Body of pancreas (tissue), 4 donors: ENCODE measurements at regions not wholly inside any gene's neighbourhood (a gene's known extent, or its start where the extent isn't known, plus 50 kb on each side); places are given as distances from the start of the nearest gene placed in this dataset.

ENCODE experiments used
- ATAC-seq: fragments of 150-250 bp; one replicate; pipeline ENCODE4 v1.9.1; 2016
- DNase-seq, 4 donors: peaks; one replicate each; pipeline ENCODE4 v3.0.0-alpha.2; 2019
- H3K27ac ChIP-seq, 4 donors: fragments of 200-600 bp; sonication (generic); 1 replicate in 3 of 4; 2 replicates in 1 of 4; pipeline versions ENCODE4 v1.5.1 to v1.6.1; 2016 to 2019; ENCODE audit warnings: mild to moderate bottlenecking in 1 of 4, mixed read lengths in 1 of 4, moderate library complexity in 1 of 4
- H3K27me3 ChIP-seq, 2 donors: fragments of 200-600 bp; sonication (generic); one replicate each; pipeline ENCODE4 v1.6.0; 2016; ENCODE audit warnings: mild to moderate bottlenecking in 1 of 2
- H3K36me3 ChIP-seq, 2 donors: fragments of 200-600 bp; sonication (generic); replicated peaks in 1 of 2; 2 replicates each; pipeline ENCODE4 v1.5.1; 2016; ENCODE audit warnings: low read depth in 2 of 2; ENCODE audit not compliant: insufficient read depth in 1 of 2
- H3K4me1 ChIP-seq: fragments of 200-600 bp; sonication (generic); one replicate; pipeline ENCODE4 v1.6.0; 2016
- H3K4me3 ChIP-seq, 2 donors: fragments of 200-600 bp; sonication (generic); 1 replicate in 1 of 2; 2 replicates in 1 of 2; pipeline ENCODE4 v1.5.1; 2016 to 2019
- H3K9me3 ChIP-seq, 3 donors: fragments of 200-600 bp; sonication (generic); 1 replicate in 2 of 3; 2 replicates in 1 of 3; pipeline ENCODE4 v1.5.1; 2016
- POLR2A ChIP-seq, 3 donors: fragments of 450-650 bp; IDR thresholded peaks; one replicate each; pipeline ENCODE4 v1.6.1; 2016; ENCODE audit warnings: antibody characterized with exemption in 3 of 3, mild to moderate bottlenecking in 2 of 3
- WGBS, 2 donors: methylation state at CpG; one replicate each; pipeline ENCODE4 v1.1.5; 2017; 5-methylcytosine and 5-hydroxymethylcytosine counted together
- intact Hi-C: fragments of 100-400 bp; cut with DNase I; formaldehyde crosslinking; loops from one replicate; pipeline ENCODE4 v1.15.1; 2023
- TF ChIP-seq, protein P1 (sequence below), 7 experiments: fragments of 450-650 bp in 4 of 7; fragments of 200-600 bp in 3 of 7; sonication (generic) in 3 of 7; IDR thresholded peaks; one replicate each; pipeline ENCODE4 v1.5.1; 2016 to 2019; ENCODE audit warnings: antibody characterized with exemption in 7 of 7

DNA sequence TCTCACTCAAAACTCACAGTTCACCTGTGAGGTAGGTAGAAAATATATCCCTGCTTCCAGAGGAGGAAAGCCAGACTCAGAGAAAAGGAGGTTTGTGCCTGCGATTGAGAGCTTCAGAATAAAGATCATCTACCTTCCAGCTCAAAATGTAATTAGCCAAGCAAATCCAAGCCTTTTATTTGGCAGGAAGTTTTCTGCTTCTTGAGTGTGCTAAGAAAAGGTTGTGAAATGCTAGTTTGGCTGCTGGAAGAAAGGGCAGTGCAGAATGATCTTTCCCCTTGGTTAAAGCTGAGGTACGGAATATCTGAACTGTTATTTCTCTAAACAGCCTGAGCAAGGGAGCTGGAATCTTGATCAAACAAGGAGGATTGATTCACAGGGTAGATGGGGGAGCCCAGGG lies 59.7 kb upstream of the VCX3B start:
- H3K9me3 ChIP-seq, result no peaks in the 10 kb centered on the region
- H3K27ac ChIP-seq, result no peak overlapping the region
- no peaks in the 10 kb centered on the region for H3K27me3 ChIP-seq
- TF ChIP-seq POLR2A (IDR thresholded peaks at IDR 0.05), result no peak
- TF ChIP-seq, protein P1, sequence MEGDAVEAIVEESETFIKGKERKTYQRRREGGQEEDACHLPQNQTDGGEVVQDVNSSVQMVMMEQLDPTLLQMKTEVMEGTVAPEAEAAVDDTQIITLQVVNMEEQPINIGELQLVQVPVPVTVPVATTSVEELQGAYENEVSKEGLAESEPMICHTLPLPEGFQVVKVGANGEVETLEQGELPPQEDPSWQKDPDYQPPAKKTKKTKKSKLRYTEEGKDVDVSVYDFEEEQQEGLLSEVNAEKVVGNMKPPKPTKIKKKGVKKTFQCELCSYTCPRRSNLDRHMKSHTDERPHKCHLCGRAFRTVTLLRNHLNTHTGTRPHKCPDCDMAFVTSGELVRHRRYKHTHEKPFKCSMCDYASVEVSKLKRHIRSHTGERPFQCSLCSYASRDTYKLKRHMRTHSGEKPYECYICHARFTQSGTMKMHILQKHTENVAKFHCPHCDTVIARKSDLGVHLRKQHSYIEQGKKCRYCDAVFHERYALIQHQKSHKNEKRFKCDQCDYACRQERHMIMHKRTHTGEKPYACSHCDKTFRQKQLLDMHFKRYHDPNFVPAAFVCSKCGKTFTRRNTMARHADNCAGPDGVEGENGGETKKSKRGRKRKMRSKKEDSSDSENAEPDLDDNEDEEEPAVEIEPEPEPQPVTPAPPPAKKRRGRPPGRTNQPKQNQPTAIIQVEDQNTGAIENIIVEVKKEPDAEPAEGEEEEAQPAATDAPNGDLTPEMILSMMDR (IDR thresholded peaks at IDR 0.05), result no peak
- no peak for DNase-seq
- H3K4me1 ChIP-seq, result peaks cover 10% of the 10 kb centered on the region
- ATAC-seq, result no peak
- H3K4me3 ChIP-seq, result no peak overlapping the region
- H3K36me3 ChIP-seq, result no peaks in the 10 kb centered on the region
- intact Hi-C loops, result no loop called here
- WGBS, 2 donors, result 19 to 50% methylated on average over 1 to 2 of the region's 2 CpGs

DNA sequence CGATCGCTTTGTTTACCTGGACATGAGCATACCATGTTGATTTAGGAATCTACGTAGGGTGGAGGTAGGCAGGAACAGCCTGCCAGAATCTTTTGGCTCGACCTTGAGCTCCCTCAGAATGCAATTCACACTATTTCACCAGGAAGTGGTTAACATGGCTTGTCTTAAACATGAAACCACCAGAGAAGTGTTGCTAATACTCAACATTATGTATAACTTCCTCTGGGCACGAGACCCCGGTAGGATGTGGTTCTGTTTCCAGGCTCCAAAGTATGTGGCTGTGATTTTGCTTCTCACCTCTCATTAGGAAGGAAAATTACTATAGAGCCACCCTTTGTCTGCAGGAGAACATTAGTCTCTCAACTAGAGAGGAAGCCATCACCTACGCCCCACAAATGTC lies 59.0 kb upstream of the VCX3B start:
- no peaks in the 10 kb centered on the region for H3K36me3 ChIP-seq
- H3K4me1 ChIP-seq, result peaks cover 10% of the 10 kb centered on the region
- no peak for TF ChIP-seq POLR2A (IDR thresholded peaks at IDR 0.05)
- TF ChIP-seq, protein P1 (IDR thresholded peaks at IDR 0.05), result no peak
- H3K27ac ChIP-seq, result no peak overlapping the region
- H3K9me3 ChIP-seq, result no peaks in the 10 kb centered on the region
- H3K4me3 ChIP-seq, result no peak overlapping the region
- ATAC-seq (no peak), DNase-seq (no peak)
- 44 to 72% methylated on average over 7 of the region's 7 CpGs for WGBS, 2 donors
- intact Hi-C loops, result no loop called here
- H3K27me3 ChIP-seq, result no peaks in the 10 kb centered on the region

DNA sequence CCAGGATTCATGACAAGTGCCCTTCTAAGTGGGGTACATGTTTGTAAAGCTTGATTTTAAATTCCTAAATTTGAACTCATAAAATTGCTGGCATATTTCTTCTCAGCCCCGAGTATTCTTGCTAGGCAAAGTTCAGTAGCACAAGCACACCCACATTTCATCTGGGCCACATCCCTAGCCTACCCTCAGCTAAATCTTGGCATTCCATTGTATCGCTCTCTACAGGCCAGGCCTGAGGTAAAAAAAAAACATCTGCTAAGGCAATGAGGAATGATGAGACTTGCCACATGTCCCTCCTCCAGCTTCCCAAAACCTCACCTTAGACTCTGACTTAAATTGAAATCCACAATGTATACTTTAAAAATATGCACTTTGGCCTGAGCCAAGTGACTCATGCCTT lies 51.4 kb upstream of the VCX3B start:
- no peak for DNase-seq
- no peak overlapping the region for H3K4me3 ChIP-seq
- intact Hi-C loops, result no loop called here
- H3K9me3 ChIP-seq, result no peaks in the 10 kb centered on the region
- WGBS, 2 donors, result 60 to 85% methylated on average over 1 to 2 of the region's 2 CpGs
- no peaks in the 10 kb centered on the region for H3K4me1 ChIP-seq
- no peak for ATAC-seq
- no peaks in the 10 kb centered on the region for H3K27me3 ChIP-seq
- H3K27ac ChIP-seq, result no peak overlapping the region
- H3K36me3 ChIP-seq, result no peaks in the 10 kb centered on the region
- TF ChIP-seq POLR2A (IDR thresholded peaks at IDR 0.05), result no peak
- TF ChIP-seq, protein P1 (IDR thresholded peaks at IDR 0.05), result no peak
